GM18858 (cell line): ENCODE measurements at regions not wholly inside any gene's neighbourhood (a gene's known extent, or its start where the extent isn't known, plus 50 kb on each side); places are given as distances from the start of the nearest gene placed in this dataset.

Experiments used
- ATAC-seq: cut with Tn5 transposase; IDR thresholded peaks from one replicate; pipeline ENCODE4 v1.9.1; 2021; ENCODE audit not compliant: unreplicated experiment

DNA sequence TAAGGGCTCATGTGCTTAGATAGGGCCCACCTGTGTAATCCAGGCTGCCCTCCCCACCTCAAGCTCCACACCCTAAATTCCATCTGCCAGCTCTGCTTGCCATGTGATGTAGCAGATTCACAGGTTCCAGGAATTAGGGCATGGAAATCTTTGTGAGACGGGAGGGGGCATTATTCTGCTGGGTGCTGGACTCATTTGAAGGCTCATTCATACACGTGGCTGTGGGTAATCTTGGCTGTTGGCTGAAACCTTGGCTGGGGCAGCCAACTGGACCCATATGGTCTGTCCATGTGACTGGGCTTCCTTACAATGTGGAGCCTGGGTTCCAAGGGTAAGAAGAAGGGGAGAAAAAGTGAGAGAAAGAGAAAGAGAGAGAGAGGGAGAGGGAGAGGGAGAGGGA, 115.1 kb downstream of the CYLD start:
- ATAC-seq, result no peak

GRCh38 chr16:50853329-50853728, 111.4 kb downstream of the CYLD start:
- no peak for ATAC-seq
